Neuronal stem cell (in vitro differentiated cells): ENCODE measurements at regions not wholly inside any gene's neighbourhood (a gene's known extent, or its start where the extent isn't known, plus 50 kb on each side); places are given as distances from the start of the nearest gene placed in this dataset.

Experiments
- DNase-seq: peaks from one replicate; pipeline ENCODE4 v3.0.0-alpha.2; 2013; ENCODE audit warnings: low spot score
- H2AFZ ChIP-seq: one replicate; pipeline ENCODE4 v1.6.1; 2013; ENCODE audit warnings: mild to moderate bottlenecking, low read length, inconsistent platforms
- H2AK5ac ChIP-seq: 2 replicates; pipeline ENCODE4 v1.6.1; 2013; ENCODE audit warnings: low read depth, mild to moderate bottlenecking, inconsistent platforms, low read length, moderate library complexity, mixed read lengths
- H2BK120ac ChIP-seq: 2 replicates; pipeline ENCODE4 v1.6.1; 2013; ENCODE audit warnings: low read depth, mild to moderate bottlenecking, inconsistent platforms, low read length, moderate library complexity, mixed read lengths
- H2BK12ac ChIP-seq: one replicate; pipeline ENCODE4 v1.6.1; 2013; ENCODE audit warnings: low read length, inconsistent platforms
- H2BK15ac ChIP-seq: 2 replicates; pipeline ENCODE4 v1.6.1; 2013; ENCODE audit warnings: mild to moderate bottlenecking, low read length, inconsistent platforms, mixed read lengths
- H2BK5ac ChIP-seq: one replicate; pipeline ENCODE4 v1.6.1; 2013; ENCODE audit warnings: inconsistent platforms, mild to moderate bottlenecking, low read length, moderate library complexity
- H3K14ac ChIP-seq: one replicate; pipeline ENCODE4 v1.6.1; 2013; ENCODE audit warnings: low read length, inconsistent platforms
- H3K18ac ChIP-seq: 2 replicates; pipeline ENCODE4 v1.6.1; 2013; ENCODE audit warnings: low read length, inconsistent platforms
- H3K23ac ChIP-seq: 2 replicates; pipeline ENCODE4 v1.6.1; 2013; ENCODE audit warnings: low read depth, mild to moderate bottlenecking, mixed read lengths, low read length, inconsistent platforms; ENCODE audit not compliant: poor library complexity
- H3K27ac ChIP-seq: replicated peaks from 3 replicates; pipeline ENCODE4 v1.5.1; 2013; ENCODE audit warnings: low read length, inconsistent platforms
- H3K27me3 ChIP-seq, 3 experiments: 2 replicates each; pipeline ENCODE4 v1.6.1; 2013; ENCODE audit warnings: low read length in 3 of 3, mild to moderate bottlenecking in 2 of 3, inconsistent platforms in 1 of 3, low read depth in 1 of 3, mixed read lengths in 1 of 3, moderate library complexity in 1 of 3; ENCODE audit not compliant: control insufficient read depth in 3 of 3, insufficient read depth in 3 of 3
- H3K36me3 ChIP-seq, 2 donors: replicated peaks in 1 of 2; 2 replicates each; pipeline ENCODE4 v1.6.1; 2013; ENCODE audit warnings: low read length in 2 of 2; ENCODE audit not compliant: control insufficient read depth in 2 of 2, insufficient read depth in 2 of 2
- H3K4ac ChIP-seq: 2 replicates; pipeline ENCODE4 v1.6.1; 2013; ENCODE audit warnings: inconsistent platforms, mild to moderate bottlenecking, low read length, moderate library complexity
- H3K4me1 ChIP-seq, 2 donors: 1 replicate in 1 of 2; 2 replicates in 1 of 2; pipeline ENCODE4 v1.6.1; 2013; ENCODE audit warnings: low read length in 2 of 2, low read depth in 1 of 2; ENCODE audit not compliant: control insufficient read depth in 2 of 2, insufficient read depth in 1 of 2
- H3K4me2 ChIP-seq: one replicate; pipeline ENCODE4 v1.6.1; 2013; ENCODE audit warnings: mild to moderate bottlenecking, low read length, inconsistent platforms; ENCODE audit not compliant: insufficient read depth, poor library complexity, severe bottlenecking
- H3K4me3 ChIP-seq, 2 donors: 2 replicates each; pipeline ENCODE4 v1.5.1; 2013; ENCODE audit warnings: low read length in 2 of 2, mild to moderate bottlenecking in 2 of 2, inconsistent platforms in 1 of 2, moderate library complexity in 1 of 2
- H3K79me1 ChIP-seq: one replicate; pipeline ENCODE4 v1.6.1; 2013; ENCODE audit warnings: low read depth, mild to moderate bottlenecking, inconsistent platforms, low read length, moderate library complexity
- H3K9ac ChIP-seq: one replicate; pipeline ENCODE4 v1.6.1; 2013; ENCODE audit warnings: mild to moderate bottlenecking, low read depth, low read length, inconsistent platforms; ENCODE audit not compliant: poor library complexity
- H3K9me3 ChIP-seq, 2 donors: replicated peaks in 1 of 2; 2 replicates each; pipeline versions ENCODE3 to v1.6.1; 2013; ENCODE audit warnings: low read length in 2 of 2, mild to moderate bottlenecking in 2 of 2, inconsistent platforms in 1 of 2, low read depth in 1 of 2, mixed read lengths in 1 of 2, moderate library complexity in 1 of 2; ENCODE audit not compliant: control insufficient read depth in 2 of 2, insufficient read depth in 1 of 2
- H4K8ac ChIP-seq: one replicate; pipeline ENCODE4 v1.6.1; 2013; ENCODE audit warnings: low read depth, mild to moderate bottlenecking, inconsistent platforms, low read length, moderate library complexity
- H4K91ac ChIP-seq: one replicate; pipeline ENCODE4 v1.6.1; 2013; ENCODE audit warnings: low read length, low read depth, mild to moderate bottlenecking, inconsistent platforms; ENCODE audit not compliant: poor library complexity
- WGBS, 2 donors: extraction: QIAGEN DNeasy Blood & Tissue Kit; methylation state at CpG; one replicate each; pipeline ENCODE4 v1.1.7; 2013; ENCODE audit warnings: missing lambda C conversion rate in 2 of 2, mixed read lengths in 1 of 2; ENCODE audit not compliant: insufficient read length in 2 of 2, insufficient replicate concordance in 1 of 2; ENCODE audit errors: extremely low coverage in 2 of 2; 5-methylcytosine and 5-hydroxymethylcytosine counted together

GRCh38 chr2:226524381-226524843 lies 275.2 kb downstream of the IRS1 start:
- Histone ChIP-seq H3K9ac (no peak overlapping the region), H3K9me3 (peaks cover 3 to 20% of the 10 kb centered on the region in 2 donors), H2AK5ac (no peak overlapping the region), H2BK15ac (no peak overlapping the region), H3K4ac (no peak overlapping the region), H3K18ac (no peak overlapping the region), H2BK12ac (no peak overlapping the region), H2BK120ac (no peak overlapping the region), H3K27me3 (no peaks in the 10 kb centered on the region), H2BK5ac (no peak overlapping the region), H3K79me1 (no peaks in the 10 kb centered on the region), H3K4me3 (no peak overlapping the region), H3K4me2 (no peak overlapping the region), H3K23ac (no peak overlapping the region), H4K91ac (no peak overlapping the region), H3K36me3 (no peaks in the 10 kb centered on the region), H2AFZ (no peak overlapping the region), H4K8ac (no peak overlapping the region), H3K27ac (no peak overlapping the region), H3K14ac (no peak overlapping the region), H3K4me1 (no peaks in the 10 kb centered on the region)
- DNase-seq: no peak
- WGBS, 2 donors: no CpG with 5 or more reads among the region's 2 CpGs

GRCh38 chr2:226520723-226521122 lies 278.9 kb downstream of the IRS1 start:
- no peak overlapping the region for H2BK5ac ChIP-seq
- no peak overlapping the region for H3K4me2 ChIP-seq
- H2BK12ac ChIP-seq: no peak overlapping the region
- H3K79me1 ChIP-seq: no peaks in the 10 kb centered on the region
- no peak for DNase-seq
- H3K9ac ChIP-seq: no peak overlapping the region
- no peak overlapping the region for H3K4me3 ChIP-seq
- H3K27ac ChIP-seq: no peak overlapping the region
- peaks cover 0 to 4% of the 10 kb centered on the region in 2 donors for H3K4me1 ChIP-seq
- H3K18ac ChIP-seq: no peak overlapping the region
- peaks cover 3 to 27% of the 10 kb centered on the region in 2 donors for H3K9me3 ChIP-seq
- H2AK5ac ChIP-seq: no peak overlapping the region
- no peak overlapping the region for H2BK120ac ChIP-seq
- H4K8ac ChIP-seq: no peak overlapping the region
- H3K27me3 ChIP-seq: no peaks in the 10 kb centered on the region
- H3K23ac ChIP-seq: no peak overlapping the region
- no peak overlapping the region for H4K91ac ChIP-seq
- H3K4ac ChIP-seq: no peak overlapping the region
- H3K36me3 ChIP-seq: no peaks in the 10 kb centered on the region
- no peak overlapping the region for H2AFZ ChIP-seq
- no CpG with 5 or more reads among the region's 2 CpGs for WGBS, 2 donors
- H3K14ac ChIP-seq: no peak overlapping the region
- no peak overlapping the region for H2BK15ac ChIP-seq

GRCh38 chr2:226515344-226516055 lies 284.1 kb downstream of the IRS1 start:
- Histone ChIP-seq H2BK5ac (no peak overlapping the region), H3K9ac (no peak overlapping the region), H3K27me3 (no peaks in the 10 kb centered on the region), H2AFZ (peak overlapping the region; percentile 20), H2BK120ac (no peak overlapping the region), H2AK5ac (no peak overlapping the region), H3K9me3 (peaks cover 0 to 17% of the 10 kb centered on the region in 2 donors), H3K4me1 (peaks cover 0 to 4% of the 10 kb centered on the region in 2 donors), H3K14ac (no peak overlapping the region), H3K4me2 (no peak overlapping the region), H4K91ac (no peak overlapping the region), H3K18ac (no peak overlapping the region), H3K79me1 (no peaks in the 10 kb centered on the region), H2BK15ac (no peak overlapping the region), H3K36me3 (no peaks in the 10 kb centered on the region), H3K4me3 (no peak overlapping the region), H3K4ac (no peak overlapping the region), H2BK12ac (no peak overlapping the region), H4K8ac (no peak overlapping the region), H3K27ac (no peak overlapping the region), H3K23ac (no peak overlapping the region)
- WGBS, 2 donors: no CpG with 5 or more reads among the region's 4 CpGs
- DNase-seq: no peak

- Histone ChIP-seq H2BK120ac (no peak overlapping the region), H2BK12ac (no peak overlapping the region), H2BK5ac (no peak overlapping the region), H3K23ac (no peak overlapping the region), H3K27ac (no peak overlapping the region), H3K9ac (no peak overlapping the region), H3K4ac (no peak overlapping the region), H3K27me3 (no peaks in the 10 kb centered on the region), H3K4me3 (no peak overlapping the region), H2BK15ac (no peak overlapping the region), H3K4me2 (no peak overlapping the region), H3K79me1 (no peaks in the 10 kb centered on the region), H4K91ac (no peak overlapping the region), H3K36me3 (no peaks in the 10 kb centered on the region), H4K8ac (no peak overlapping the region), H2AFZ (no peak overlapping the region), H3K14ac (no peak overlapping the region), H2AK5ac (no peak overlapping the region), H3K18ac (no peak overlapping the region), H3K9me3 (peaks cover 0 to 14% of the 10 kb centered on the region in 2 donors), H3K4me1 (peaks cover 0 to 4% of the 10 kb centered on the region in 2 donors)
- no CpG with 5 or more reads among the region's 1 CpG for WGBS, 2 donors
- DNase-seq: no peak
These were observed 284.7 kb downstream of the IRS1 start for GRCh38 chr2:226514895-226515294.
